ENCODE measurements at regions not wholly inside any gene's neighbourhood (a gene's known extent, or its start where the extent isn't known, plus 50 kb on each side); places are given as distances from the start of the nearest gene placed in this dataset.

DNA sequence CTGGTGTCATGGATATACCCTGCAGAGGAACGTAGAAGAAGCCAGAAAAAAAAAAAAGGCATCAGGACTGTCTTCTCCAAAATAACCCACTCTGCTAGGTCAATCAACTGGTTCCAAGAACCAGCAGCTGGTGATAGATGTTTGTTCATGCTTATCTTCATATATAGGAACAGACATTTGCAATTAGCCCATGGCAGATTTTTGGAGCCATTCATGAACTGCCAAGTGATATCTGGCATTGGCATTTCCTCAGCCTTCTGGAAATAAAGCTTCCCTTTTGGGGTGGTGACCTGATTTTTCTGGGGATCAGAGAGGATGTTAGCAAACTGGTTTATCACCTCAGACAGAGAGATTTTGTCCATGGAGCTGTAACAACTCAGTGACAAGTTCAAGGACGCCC is 234.9 kb downstream of the OSR1 start:
- no peak for TF ChIP-seq EP300 (IDR thresholded peaks at IDR 0.05)
- TF ChIP-seq, protein P1, sequence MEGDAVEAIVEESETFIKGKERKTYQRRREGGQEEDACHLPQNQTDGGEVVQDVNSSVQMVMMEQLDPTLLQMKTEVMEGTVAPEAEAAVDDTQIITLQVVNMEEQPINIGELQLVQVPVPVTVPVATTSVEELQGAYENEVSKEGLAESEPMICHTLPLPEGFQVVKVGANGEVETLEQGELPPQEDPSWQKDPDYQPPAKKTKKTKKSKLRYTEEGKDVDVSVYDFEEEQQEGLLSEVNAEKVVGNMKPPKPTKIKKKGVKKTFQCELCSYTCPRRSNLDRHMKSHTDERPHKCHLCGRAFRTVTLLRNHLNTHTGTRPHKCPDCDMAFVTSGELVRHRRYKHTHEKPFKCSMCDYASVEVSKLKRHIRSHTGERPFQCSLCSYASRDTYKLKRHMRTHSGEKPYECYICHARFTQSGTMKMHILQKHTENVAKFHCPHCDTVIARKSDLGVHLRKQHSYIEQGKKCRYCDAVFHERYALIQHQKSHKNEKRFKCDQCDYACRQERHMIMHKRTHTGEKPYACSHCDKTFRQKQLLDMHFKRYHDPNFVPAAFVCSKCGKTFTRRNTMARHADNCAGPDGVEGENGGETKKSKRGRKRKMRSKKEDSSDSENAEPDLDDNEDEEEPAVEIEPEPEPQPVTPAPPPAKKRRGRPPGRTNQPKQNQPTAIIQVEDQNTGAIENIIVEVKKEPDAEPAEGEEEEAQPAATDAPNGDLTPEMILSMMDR (IDR thresholded peaks at IDR 0.05) = no peak
- TF ChIP-seq POLR2A (IDR thresholded peaks at IDR 0.05) = no peak
